Amygdala (tissue), 56 donors: ENCODE measurements at regions not wholly inside any gene's neighbourhood (a gene's known extent, or its start where the extent isn't known, plus 50 kb on each side); places are given as distances from the start of the nearest gene placed in this dataset.

Experiments
- DNase-seq, 56 donors: peaks; one replicate each; lab custom pipeline; 2025; lab: John Stamatoyannopoulos, UW

GRCh38 chr13:34210341-34210740 is 392.4 kb downstream of the RFC3 start:
- no peak for DNase-seq

- peak in 1 of 56 donors; percentile 1 for DNase-seq
These were observed 396.7 kb downstream of the RFC3 start for GRCh38 chr13:34214686-34215085.

GRCh38 chr13:34216256-34216655 is 398.3 kb downstream of the RFC3 start:
- DNase-seq, result no peak

GRCh38 chr13:34217343-34218025 is 399.5 kb downstream of the RFC3 start:
- no peak for DNase-seq

GRCh38 chr13:34223984-34224383 is 406.0 kb downstream of the RFC3 start:
- no peak for DNase-seq

GRCh38 chr13:34224877-34225276 is 406.9 kb downstream of the RFC3 start:
- no peak for DNase-seq

GRCh38 chr13:34230271-34230670 is 412.3 kb downstream of the RFC3 start:
- no peak for DNase-seq

GRCh38 chr13:34241332-34241731 is 423.4 kb downstream of the RFC3 start:
- no peak for DNase-seq

- DNase-seq, result peak in 5 of 56 donors; percentile 1 to 16 (median 7)
These were observed 425.5 kb downstream of the RFC3 start for GRCh38 chr13:34243403-34243802.

GRCh38 chr13:34246511-34246910 is 428.6 kb downstream of the RFC3 start:
- no peak for DNase-seq

GRCh38 chr13:34247596-34247995 is 429.6 kb downstream of the RFC3 start:
- DNase-seq, result no peak

- DNase-seq, result no peak
These were observed 431.6 kb downstream of the RFC3 start for GRCh38 chr13:34249546-34250039.

- DNase-seq, result no peak
These were observed 432.3 kb downstream of the RFC3 start for GRCh38 chr13:34250151-34250670.

GRCh38 chr13:34254366-34254765 is 436.4 kb downstream of the RFC3 start:
- DNase-seq, result no peak

GRCh38 chr13:34255711-34256110 is 437.8 kb downstream of the RFC3 start:
- no peak for DNase-seq

GRCh38 chr13:34256236-34256635 is 438.3 kb downstream of the RFC3 start:
- DNase-seq, result peak in 3 of 56 donors; percentile 2 to 5 (median 4)

- peak in 2 of 56 donors; percentile 3 to 6 for DNase-seq
These were observed 440.0 kb downstream of the RFC3 start for GRCh38 chr13:34257966-34258365.

- no peak for DNase-seq
These were observed 440.9 kb downstream of the RFC3 start for GRCh38 chr13:34258646-34259386.

- DNase-seq, result no peak
These were observed 445.7 kb downstream of the RFC3 start for GRCh38 chr13:34263681-34264080.

- DNase-seq, result no peak
These were observed 447.2 kb downstream of the RFC3 start for GRCh38 chr13:34265046-34265679.

GRCh38 chr13:34276764-34277163 is 458.8 kb downstream of the RFC3 start:
- no peak for DNase-seq
